ENCODE measurements at regions not wholly inside any gene's neighbourhood (a gene's known extent, or its start where the extent isn't known, plus 50 kb on each side); places are given as distances from the start of the nearest gene placed in this dataset.

- TF ChIP-seq GABPA (IDR thresholded peaks at IDR 0.05; ENCODE audit: low read depth) (no peak), SPI1 (IDR thresholded peaks at IDR 0.05; ENCODE audit: borderline replicate concordance, low read depth) (no peak), CTCF (IDR thresholded peaks at IDR 0.05; ENCODE audit: insufficient read depth, low read length) (no peak), REST (IDR thresholded peaks at IDR 0.05; ENCODE audit: insufficient replicate concordance, low read depth) (no peak), POLR2AphosphoS5 (IDR thresholded peaks at IDR 0.05; ENCODE audit: low read depth) (no peak)
- Histone ChIP-seq H3K27ac (replicated peaks) (no peak overlapping the region), H3K4me3 (replicated peaks; ENCODE audit: insufficient read depth, low read length) (no peak overlapping the region), H3K27me3 (ENCODE audit: insufficient read depth, poor library complexity, severe bottlenecking) (no peaks in the 10 kb centered on the region)
- DNase-seq (ENCODE audit: low read depth in 1 of 2, low spot score in 1 of 2) = peak in 1 of 2 experiments; percentile 5
These were observed 122.6 kb upstream of the SPRED2 start for GRCh38 chr2:65554765-65555591.

GRCh38 chr2:65553504-65554074 lies 121.2 kb upstream of the SPRED2 start:
- Histone ChIP-seq H3K27me3 (ENCODE audit: insufficient read depth, poor library complexity, severe bottlenecking) (no peaks in the 10 kb centered on the region), H3K27ac (replicated peaks) (no peak overlapping the region), H3K4me3 (replicated peaks; ENCODE audit: insufficient read depth, low read length) (no peak overlapping the region)
- DNase-seq (ENCODE audit: low read depth in 1 of 2, low spot score in 1 of 2) = no peak
- TF ChIP-seq CTCF (IDR thresholded peaks at IDR 0.05; ENCODE audit: insufficient read depth, low read length) = no peak
- TF ChIP-seq SPI1 (IDR thresholded peaks at IDR 0.05; ENCODE audit: borderline replicate concordance, low read depth) = no peak
- no peak for TF ChIP-seq POLR2AphosphoS5 (IDR thresholded peaks at IDR 0.05; ENCODE audit: low read depth)
- TF ChIP-seq GABPA (IDR thresholded peaks at IDR 0.05; ENCODE audit: low read depth) = no peak
- no peak for TF ChIP-seq REST (IDR thresholded peaks at IDR 0.05; ENCODE audit: insufficient replicate concordance, low read depth)

- no peak overlapping the region for H3K4me3 ChIP-seq (replicated peaks; ENCODE audit: insufficient read depth, low read length)
- no peak overlapping the region for H3K27ac ChIP-seq (replicated peaks)
- no peaks in the 10 kb centered on the region for H3K27me3 ChIP-seq (ENCODE audit: insufficient read depth, poor library complexity, severe bottlenecking)
- no peak for DNase-seq (ENCODE audit: low read depth in 1 of 2, low spot score in 1 of 2)
- TF ChIP-seq SPI1 (IDR thresholded peaks at IDR 0.05; ENCODE audit: borderline replicate concordance, low read depth) = no peak
- no peak for TF ChIP-seq CTCF (IDR thresholded peaks at IDR 0.05; ENCODE audit: insufficient read depth, low read length)
- TF ChIP-seq GABPA (IDR thresholded peaks at IDR 0.05; ENCODE audit: low read depth) = no peak
- TF ChIP-seq POLR2AphosphoS5 (IDR thresholded peaks at IDR 0.05; ENCODE audit: low read depth) = no peak
- TF ChIP-seq REST (IDR thresholded peaks at IDR 0.05; ENCODE audit: insufficient replicate concordance, low read depth) = no peak
These were observed 119.1 kb upstream of the SPRED2 start for GRCh38 chr2:65551528-65551927.

Measured in HL-60 (cell line).